ENCODE measurements at regions not wholly inside any gene's neighbourhood (a gene's known extent, or its start where the extent isn't known, plus 50 kb on each side); places are given as distances from the start of the nearest gene placed in this dataset.

DNA sequence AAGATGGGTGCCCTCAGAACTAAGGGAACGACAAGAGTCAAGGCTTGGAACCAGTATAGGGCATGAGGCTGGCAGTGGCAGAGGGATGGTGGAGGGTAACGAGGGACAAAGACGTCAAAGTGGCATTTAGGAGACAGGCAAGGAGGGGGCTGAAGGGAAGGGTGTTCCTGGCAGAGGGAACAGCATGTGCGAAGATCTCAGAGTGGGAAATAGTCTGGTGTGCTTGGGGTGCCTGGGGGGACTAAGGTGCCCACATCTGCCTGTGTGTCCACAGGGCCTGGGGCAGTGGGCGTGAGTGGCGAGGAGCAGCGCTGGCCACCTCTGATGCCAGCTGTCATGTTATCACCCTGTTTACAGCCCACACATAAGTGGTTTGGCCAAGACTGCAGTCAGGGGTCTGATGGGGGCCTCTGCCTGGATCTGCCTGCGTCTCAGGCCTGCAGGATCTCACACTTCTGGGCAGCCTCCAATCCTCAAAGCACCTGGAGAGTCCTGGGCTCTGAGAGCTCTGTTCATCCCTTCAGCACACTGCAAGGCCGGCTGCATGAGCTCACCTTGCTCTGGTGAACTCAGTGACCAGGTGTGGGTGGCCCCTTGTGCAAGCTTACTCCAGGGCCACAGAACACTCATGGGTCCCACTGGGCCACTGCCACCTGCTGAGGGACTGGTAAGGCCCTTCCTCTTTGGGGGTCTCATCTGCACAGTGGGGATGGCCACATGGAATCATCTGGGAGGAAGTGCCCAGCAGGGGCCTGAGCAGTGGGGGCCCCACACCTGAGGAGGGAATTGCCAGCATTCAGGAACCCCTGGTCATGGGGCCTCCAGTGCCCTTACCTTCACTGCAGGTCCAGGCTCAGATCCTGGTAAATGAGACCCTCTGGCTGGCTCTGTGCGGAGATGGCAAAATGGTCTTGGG, 89.7 kb upstream of the SHISAL1 start:
- no peak for DNase-seq

DNA sequence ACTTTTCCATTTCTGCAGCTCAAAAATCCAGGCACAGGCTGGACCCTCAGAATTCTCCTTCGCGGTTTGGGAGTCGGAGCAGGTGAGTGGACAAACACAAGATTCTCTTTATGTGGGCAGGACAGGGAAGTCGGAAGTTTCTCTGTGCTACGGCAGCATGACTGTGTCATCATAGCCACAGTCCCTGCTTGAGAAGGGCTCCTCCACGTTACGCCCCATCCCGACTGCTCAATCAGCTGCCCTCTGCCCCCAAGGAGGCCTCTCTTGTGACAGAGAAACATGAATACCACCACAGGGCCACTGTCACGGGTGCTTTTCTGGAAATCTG, 89.0 kb upstream of the SHISAL1 start:
- no peak for DNase-seq

DNA sequence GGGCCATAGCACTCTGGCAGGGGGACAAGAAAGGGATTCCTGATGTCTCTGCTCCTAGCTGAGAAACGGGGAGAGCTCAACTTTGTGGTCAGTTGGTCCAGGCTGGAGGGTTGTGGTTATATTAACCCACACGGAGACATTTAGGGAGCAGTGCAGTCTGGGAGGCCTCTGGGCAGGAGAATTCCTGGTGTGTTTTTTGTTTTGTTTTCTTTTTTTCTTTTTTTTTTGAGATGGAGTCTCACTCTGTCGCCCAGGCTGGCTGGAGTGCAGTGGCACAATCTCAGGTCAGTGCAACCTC, 88.0 kb upstream of the SHISAL1 start:
- no peak for DNase-seq

DNA sequence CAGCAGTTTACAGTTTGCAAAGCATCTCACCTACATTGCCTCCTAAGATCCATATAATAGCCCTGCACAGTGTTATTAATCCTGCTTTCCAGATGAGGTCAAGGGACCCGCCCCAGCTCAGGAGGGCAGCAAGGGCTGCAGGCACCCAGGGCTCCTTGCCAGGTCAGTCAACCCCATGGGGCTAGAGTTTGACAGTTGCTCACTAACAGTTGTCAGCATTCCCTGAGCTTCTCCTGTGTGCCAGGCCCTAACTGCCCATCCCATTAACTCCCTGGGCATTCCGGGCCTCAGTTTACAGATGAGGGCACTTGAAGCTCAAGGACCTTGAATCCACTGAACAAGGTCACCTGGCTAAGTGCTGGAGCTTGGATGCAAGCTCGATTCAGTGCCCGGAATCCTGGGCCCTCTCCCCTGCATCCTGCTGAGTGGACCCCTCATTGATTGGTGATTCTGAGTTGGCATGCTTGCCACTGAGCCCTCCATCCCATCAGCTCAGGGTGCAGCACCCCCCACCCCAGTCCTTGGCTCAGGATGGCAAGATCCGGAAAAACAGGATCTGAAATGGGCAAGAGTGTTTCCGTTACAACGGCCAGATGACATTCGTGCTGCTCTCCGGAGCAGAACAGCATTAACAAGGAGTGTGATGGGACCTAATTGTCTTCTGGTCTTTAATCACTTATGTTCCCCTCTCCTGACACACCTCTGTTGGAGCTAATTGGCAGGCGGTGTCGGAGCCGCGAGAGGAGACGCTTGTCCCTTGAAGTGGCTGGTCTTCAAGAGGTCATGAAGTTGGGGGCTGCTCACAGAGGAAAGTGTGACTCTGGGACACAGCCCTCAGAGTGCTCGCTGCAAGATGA, 87.4 kb upstream of the SHISAL1 start:
- DNase-seq: no peak

DNA sequence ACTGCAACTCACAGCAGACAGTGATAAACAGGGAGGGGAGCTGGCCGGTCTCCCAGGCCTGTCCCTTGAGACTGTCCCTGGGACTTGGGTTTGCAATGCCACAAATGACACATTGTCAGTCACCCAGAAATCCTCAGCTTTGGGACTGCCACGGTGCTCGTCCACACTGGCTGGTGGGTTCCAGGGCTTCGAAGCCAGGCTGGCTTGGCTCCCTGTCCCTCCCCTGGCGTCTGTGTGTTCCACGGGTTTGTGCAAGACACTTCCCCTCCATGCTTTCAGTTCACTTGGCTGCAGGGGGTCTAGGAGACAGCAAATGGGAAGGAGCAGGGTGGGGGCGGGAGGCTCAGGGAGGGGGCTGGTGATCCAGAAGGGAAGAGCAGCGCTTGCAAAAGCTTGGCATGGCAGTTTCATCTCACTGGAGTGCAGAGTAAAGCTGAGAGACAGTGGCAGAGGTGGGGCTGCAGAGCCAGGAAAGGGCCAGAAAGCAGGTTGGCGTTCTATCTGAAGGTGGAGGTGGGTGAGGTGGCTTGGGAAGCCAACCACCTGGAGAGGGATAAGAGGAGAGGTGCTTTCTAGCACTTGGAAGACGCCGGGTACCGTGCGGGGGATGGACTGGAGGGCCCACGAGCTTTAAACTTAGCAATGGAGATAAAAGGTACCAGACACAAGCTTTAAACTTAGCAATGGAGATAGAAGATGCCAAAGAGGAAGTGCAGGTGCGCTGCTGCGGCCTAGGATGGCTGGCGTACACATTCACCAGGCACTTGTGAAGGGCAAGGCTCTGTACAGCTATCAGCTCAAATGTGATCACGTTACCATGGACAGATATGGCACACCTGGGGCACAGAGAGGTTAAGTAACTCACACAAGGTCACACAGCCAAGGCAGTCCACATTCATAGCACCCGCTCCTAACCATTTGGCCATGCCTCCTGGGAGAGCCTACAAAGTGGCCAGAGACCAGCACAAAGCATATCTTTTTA, 86.4 kb upstream of the SHISAL1 start:
- DNase-seq: peak; percentile 12

DNA sequence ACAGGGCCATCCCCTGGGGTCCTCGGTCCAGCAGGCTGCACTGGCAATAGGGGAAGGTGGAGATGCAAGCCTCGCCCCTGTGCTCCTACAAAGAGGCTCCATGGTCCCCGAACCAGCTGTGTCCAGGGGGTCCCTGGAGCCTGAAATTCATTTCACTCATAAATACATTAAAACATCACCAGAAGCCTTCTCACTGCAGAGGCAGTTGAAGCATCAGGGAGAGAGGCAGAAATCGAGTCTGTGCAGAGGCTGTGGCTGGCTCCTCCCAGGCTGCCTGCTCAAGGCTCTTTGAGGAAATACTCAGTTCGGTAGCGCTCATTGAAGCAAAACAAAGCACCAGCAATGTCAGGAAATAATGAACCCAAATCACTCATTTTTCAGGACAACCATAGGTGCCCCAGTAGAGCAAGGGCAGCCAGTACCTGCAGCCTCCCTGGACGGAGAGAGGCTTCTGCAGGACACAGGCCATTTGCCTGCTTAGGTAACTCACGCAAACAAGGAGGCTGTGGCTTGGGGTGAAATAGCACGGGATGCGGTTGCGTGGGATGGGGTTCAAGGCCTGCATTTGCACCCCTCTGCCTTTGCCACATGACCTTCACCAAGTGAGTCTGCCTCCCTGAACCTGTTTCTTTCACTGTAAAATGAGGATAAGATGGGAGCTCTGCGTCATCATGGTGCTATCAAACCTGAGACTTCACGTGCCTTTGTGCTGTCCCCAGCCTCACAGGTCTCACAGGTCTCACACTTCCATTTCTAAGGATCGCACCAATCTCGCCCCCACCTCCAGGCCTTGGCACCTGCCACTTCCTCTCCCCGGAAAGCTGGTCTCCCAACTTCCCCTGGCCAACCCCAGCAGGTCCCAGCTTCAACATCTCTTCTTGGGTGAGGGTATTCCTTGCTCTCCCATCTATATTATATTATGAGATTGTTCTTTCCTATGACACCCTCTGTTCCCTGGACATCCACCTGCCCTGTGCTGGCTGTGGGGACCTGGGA, 84.3 kb upstream of the SHISAL1 start:
- DNase-seq: no peak

DNA sequence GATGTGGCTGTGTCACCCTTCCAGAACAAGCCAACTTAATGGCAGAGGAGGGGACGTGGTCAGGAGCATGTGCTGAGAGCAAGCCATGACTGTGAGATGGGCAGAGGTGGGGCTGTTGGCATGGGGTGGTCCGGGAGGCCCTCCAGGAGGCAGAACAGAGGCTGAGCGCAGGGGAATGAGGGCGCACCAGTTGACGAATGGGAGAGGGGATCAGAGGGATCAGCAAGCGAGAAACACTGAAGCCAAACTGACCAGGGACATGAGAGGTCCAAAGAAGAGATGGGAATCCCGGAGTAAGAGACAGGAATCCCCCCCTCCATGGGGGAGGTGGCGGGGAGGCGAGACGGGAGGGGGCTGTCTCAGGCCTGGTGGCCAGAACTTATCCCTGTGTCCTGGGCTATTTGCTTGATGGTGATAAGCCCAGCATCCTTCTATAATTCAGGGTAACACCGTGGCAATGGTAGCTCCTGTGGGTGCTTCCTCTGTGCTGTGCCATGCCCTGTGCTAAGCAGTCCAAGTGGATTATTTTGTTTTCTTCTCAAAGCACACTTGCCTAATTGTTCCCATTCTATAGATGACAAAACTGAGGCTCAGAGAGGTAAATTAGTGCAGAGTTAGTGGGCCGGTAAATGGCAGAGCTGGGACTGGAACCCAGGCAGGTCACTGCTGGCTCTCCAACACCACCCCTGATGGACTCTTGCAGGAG, 83.4 kb upstream of the SHISAL1 start:
- no peak for DNase-seq

DNA sequence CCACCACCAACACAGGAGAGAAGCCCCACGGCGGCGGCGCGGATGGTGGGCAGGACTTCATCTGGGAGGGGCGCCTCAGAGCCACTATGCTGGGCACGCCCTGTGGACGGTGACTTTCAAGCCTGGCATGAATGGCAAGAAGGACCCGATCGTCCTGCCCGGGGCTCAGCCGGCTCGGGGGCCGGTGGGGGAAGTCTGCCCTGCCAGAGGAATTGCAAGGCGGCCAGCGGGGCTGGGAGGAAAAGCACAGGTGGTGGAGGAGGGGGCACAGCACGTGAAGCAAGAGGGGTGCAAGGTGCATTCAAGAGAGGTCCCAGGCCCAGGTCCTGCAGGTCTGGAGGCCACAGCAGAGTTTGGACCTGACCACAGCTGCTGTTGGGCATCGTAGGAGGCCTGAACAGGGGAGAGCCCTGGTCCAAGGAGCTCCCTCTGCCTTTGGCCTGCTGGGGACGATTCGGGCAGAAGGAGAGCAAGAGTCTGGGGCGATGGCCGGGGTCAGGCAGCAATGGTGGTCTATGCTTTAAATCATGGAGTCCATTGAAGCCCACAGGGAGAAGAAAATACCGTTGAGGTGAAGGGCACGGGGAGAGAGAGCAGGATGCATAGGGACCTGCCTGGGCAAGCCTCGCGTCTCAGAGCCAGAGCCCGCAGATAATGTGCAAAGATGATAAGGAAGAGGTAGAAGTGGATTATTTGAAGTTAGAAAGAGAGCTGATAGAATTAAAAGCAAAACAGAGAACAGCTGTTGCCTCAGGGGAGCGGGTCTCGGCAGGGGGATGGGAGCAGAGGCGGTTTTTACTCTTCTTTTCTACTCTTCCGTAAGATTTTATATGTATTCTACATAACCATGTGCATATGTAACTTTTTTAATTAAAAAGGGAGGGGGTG, 82.6 kb upstream of the SHISAL1 start:
- no peak for DNase-seq

DNA sequence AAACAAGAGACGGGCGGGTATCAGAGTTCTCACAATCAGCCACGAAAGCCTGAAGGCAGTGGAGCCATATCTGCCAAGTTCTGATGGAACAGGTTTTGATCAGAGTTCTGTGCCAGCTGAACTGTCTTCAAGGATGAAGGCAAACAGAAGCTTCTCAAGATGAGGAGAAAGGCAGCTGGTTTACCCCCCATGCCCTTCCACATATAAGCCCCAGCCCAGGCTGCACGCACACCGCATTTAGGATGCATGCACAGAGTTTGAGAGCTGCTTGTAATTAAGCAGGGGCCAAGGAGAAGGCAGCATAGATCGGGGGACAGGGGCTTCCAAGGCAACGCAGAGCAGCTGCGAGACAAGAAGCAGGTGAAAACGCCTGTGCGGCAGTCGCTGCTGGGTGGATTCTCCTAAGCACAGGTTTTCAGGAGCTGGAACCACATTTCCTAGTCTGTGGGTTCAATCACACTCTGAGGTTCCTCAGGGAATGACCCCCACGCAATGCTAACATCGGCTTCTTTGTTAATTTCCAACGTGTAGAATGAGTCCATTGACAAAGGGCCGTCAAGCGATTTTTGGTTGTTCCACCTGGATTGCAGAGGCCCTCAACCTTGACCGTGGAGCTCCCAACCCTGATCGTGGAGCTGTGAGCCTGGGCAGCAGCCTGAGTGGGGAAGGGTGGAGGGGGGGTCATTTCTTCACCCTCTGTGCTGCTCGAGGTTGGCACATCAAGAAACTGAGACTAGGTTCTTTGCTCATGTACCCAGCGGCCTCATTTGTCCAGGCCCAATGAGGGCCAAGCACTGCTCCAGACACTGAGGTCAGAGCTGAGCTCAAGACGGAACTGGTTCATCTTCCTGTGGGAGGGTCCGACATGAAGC, 81.7 kb upstream of the SHISAL1 start:
- DNase-seq: no peak

DNA sequence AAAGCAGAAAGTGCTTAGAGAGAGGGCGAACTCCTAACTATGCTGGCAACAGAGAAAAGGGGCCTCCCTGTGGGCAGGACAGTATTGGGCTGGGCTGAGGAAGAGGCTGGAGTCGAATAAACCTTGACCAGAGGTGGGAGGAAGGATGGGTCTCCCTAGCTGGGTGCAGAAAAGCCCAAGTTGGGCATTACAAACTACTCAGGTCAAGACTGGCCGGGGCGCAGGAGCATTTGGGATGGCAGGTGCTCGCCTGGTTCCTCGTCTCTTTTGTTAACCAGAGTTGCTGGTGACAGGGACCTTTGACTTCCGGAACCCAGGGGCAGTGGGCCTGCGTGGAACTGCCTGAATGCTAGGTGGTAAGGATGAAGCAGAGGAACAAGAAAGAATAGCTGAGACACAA, 80.3 kb upstream of the SHISAL1 start:
- DNase-seq: no peak

DNA sequence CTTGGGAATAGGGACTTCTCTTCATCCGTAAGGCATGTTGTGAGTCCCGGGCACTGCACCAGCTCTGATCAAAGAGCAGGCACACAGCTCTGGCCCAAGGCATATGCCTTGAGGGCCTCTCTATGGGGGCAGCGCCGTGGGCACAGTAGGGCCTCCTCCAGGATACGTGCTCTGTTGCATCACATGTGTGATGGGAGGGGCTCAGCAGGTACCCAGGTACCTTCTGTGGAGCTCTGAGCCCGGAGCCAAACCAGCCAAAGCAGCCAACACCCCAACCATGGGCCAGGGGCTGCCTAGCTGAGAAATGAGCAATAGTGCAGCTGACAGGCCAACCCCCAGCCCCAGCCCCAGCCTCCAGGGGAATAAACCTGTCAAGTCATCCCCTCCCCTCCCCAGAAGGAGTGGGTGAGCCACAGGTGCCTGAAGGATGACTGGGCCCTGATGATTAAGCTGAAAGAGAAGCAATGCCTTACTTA, 79.7 kb upstream of the SHISAL1 start:
- DNase-seq: no peak

DNA sequence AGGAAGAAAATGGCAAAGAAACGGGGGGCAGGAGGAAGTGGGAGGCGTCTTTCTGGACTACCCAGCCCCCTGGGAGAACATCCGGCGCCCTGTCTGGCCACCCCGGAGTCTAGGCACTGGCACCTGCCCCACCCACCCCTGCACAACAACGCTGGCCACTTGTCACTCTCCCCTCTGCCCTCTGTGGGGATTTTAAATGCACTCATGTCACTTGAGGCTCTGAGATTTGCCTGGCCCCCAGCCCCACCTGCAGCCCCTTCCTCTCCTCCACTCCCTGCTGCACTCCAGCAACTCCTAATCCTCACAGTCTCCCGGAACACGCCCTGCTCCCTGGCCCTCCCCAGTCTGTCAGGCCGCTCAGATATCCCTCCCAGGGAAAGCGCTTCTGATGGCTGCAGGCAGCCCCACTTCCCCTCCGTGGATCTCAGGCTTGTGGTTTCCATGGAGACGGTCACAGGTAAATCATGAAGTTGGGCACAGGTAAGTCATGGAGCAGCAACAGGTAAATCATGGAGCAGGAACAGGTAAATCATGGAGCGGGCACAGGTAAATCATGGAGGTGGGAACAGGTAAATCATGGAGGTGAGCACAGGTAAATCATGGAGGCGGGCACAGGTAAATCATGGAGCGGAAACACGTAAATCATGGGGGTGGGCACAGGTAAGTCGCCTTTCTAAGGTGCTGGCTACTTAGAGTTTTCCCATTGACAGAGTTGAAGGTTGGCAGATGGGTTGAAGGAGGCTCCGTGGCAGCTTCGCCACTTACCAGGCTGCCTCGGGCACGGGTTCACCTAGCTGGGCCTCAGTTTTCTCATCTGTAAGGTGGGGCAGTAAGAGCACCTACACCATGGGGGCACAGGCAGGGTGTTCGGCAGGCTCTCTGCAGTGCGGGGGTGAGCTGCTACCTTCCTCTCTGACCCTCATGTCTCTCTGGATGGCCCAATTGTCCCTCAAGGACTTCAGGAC, 79.0 kb upstream of the SHISAL1 start:
- DNase-seq: no peak

DNA sequence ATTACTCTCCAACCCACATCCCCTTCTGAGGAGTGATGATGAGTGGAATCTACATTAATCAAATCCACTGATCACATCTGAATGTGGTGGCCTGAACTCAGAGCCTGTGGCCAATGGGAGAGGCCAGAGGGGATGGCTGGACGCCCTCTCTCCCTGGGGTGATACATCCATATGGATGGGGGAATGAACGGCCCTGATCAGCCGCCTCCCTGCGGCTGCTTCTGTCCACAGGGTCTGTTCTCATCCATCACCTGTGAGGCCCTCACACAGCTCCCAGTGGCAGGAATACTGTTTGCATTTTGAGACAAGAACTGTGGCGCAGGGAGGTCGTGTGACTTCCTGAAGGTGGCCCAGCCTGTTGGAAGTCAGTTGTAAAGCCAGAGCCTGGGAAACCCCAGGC, 78.3 kb upstream of the SHISAL1 start:
- DNase-seq: no peak

DNA sequence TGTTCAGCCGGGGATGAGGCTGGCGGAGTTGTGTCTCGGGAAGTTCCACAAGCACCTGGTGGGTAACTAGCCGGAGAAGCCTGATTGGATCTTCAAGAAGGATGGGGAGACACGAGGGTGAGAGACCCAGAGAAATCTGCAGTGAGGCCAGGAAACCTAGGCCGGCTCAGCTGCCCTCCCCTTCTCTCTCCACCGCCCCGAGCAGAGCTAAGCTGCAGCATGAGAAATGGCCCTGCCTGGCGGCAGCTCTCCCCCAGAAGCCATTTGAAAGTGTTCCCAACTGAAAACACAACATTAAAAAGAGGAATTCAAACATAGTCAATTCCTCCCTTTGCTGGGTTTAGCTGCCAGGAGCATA, 77.8 kb upstream of the SHISAL1 start:
- DNase-seq: no peak

DNA sequence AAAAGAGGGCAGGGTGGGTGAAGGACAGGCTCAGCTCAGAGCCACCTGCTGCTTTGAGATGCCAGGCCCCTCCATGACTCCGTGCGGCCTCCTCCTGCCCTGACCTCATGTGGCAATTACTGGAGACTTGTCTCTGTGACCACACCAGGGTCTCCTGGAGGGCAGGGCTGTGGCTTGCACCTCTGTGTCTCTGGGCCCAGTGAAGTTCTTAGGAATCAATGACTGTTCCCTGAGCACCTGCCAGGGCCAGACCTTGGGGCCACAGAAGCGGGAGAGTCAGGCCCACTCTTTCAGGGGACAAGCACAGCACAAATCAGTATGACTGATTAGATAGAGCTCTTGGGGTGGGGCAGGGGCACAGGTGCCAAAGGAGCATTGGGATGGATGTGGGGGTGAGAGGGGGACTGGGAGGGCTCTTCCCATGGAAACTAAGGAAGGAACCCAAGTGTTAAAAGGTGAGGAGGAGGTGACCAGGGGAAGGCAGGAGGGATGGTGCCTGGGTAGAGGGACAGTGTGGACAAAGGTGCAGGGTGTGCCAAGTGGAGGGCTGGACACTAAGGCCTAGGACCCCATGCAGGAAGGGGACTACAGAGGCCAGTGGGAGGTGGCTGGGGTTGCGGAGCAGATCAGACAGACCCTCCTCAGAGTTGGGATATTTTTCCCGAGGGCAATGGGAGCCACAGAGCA, 77.3 kb upstream of the SHISAL1 start:
- no peak for DNase-seq

DNA sequence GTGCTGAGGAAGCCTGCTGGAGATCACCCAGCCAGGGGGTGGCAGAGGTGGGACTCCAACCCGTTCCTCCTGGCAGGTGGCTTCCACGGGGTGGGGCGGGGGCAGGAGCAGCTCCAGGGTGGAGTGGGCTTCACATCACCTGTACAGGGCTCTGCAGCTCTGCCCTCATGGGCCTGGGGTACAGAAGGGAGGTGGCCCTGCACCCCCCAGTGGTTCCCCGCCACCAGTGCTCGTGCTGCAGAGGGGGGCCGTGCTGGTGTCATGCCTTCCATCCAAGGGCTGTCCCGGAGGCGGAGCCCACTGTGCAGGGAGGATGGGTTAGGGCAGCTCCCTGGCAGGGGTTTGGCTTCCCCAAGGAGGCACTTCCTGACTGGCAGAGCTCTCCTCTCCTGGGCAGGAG, 76.4 kb upstream of the SHISAL1 start:
- DNase-seq: no peak

DNA sequence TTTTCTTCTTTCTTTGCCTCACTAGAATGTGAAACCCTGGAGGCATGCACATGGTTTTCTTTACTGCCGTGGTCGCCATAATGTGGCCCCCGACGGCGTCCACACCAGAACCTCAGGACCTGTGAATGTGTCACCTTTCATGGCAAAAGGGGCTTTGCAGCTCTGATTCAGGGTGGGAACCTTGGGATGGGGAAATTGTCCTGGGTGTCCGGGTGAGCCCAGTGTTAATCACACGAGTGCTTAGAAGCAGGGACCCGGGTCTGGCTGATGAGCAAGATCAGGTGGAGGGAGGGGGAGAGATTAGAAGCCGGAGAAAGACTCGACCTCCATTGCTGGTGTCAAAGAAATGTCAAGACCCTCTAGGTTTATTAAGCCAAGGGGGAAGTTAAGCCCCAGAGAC, 74.7 kb upstream of the SHISAL1 start:
- no peak for DNase-seq
